AG20443 (cell line): ENCODE measurements at regions not wholly inside any gene's neighbourhood (a gene's known extent, or its start where the extent isn't known, plus 50 kb on each side); places are given as distances from the start of the nearest gene placed in this dataset.

Experiments
- DNase-seq: peaks from one replicate; pipeline ENCODE4 v3.0.0; 2012; ENCODE audit warnings: low spot score, mixed read lengths

GRCh38 chr21:22903851-22904250 lies 1905.6 kb downstream of the NCAM2 start:
- DNase-seq: no peak

- DNase-seq: no peak
Observed at GRCh38 chr21:22904385-22904784, 1906.2 kb downstream of the NCAM2 start.

- DNase-seq: no peak
Observed at GRCh38 chr21:22925032-22925431, 1926.8 kb downstream of the NCAM2 start.

GRCh38 chr21:22927469-22927868 lies 1929.3 kb downstream of the NCAM2 start:
- DNase-seq: no peak

GRCh38 chr21:22941779-22942490 lies 1943.7 kb downstream of the NCAM2 start:
- DNase-seq: no peak

GRCh38 chr21:22955559-22955958 lies 1957.3 kb downstream of the NCAM2 start:
- no peak for DNase-seq

- DNase-seq: no peak
Observed at GRCh38 chr21:22961258-22961657, 1963.0 kb downstream of the NCAM2 start.

- no peak for DNase-seq
Observed at GRCh38 chr21:22965455-22966135, 1967.4 kb downstream of the NCAM2 start.

GRCh38 chr21:22981819-22982218 lies 1983.6 kb downstream of the NCAM2 start:
- no peak for DNase-seq

- DNase-seq: no peak
Observed at GRCh38 chr21:22993144-22993543, 1994.9 kb downstream of the NCAM2 start.

- no peak for DNase-seq
Observed at GRCh38 chr21:22993822-22994574, 1995.8 kb downstream of the NCAM2 start.

- no peak for DNase-seq
Observed at GRCh38 chr21:23003951-23004350, 2005.7 kb downstream of the NCAM2 start.

- no peak for DNase-seq
Observed at GRCh38 chr21:23008601-23009202, 2010.5 kb downstream of the NCAM2 start.

- no peak for DNase-seq
Observed at GRCh38 chr21:23009360-23009759, 2011.2 kb downstream of the NCAM2 start.

GRCh38 chr21:23014021-23014420 lies 2015.8 kb downstream of the NCAM2 start:
- DNase-seq: no peak

- DNase-seq: no peak
Observed at GRCh38 chr21:23016617-23017016, 2018.4 kb downstream of the NCAM2 start.

GRCh38 chr21:23017989-23018388 lies 2019.8 kb downstream of the NCAM2 start:
- DNase-seq: no peak

GRCh38 chr21:23020969-23021368 lies 2022.8 kb downstream of the NCAM2 start:
- DNase-seq: no peak

GRCh38 chr21:23021481-23021880 lies 2023.3 kb downstream of the NCAM2 start:
- no peak for DNase-seq

- no peak for DNase-seq
Observed at GRCh38 chr21:23026878-23027277, 2028.7 kb downstream of the NCAM2 start.

GRCh38 chr21:23039846-23040245 lies 2041.6 kb downstream of the NCAM2 start:
- no peak for DNase-seq

- no peak for DNase-seq
Observed at GRCh38 chr21:23045955-23046354, 2047.7 kb downstream of the NCAM2 start.

- no peak for DNase-seq
Observed at GRCh38 chr21:23067672-23068071, 2069.5 kb downstream of the NCAM2 start.
